OCI-LY7 (cell line): ENCODE measurements at regions not wholly inside any gene's neighbourhood (a gene's known extent, or its start where the extent isn't known, plus 50 kb on each side); places are given as distances from the start of the nearest gene placed in this dataset.

Experiments
- CTCF ChIP-seq: fragments of 200-600 bp; sonication (generic); conservative IDR thresholded peaks from 2 replicates; pipeline ENCODE4 v1.5.1; 2014; ENCODE audit warnings: mild to moderate bottlenecking, antibody characterized with exemption, low read length, moderate library complexity, mixed read lengths
- EZH2phosphoT487 ChIP-seq: fragments of 200-600 bp; sonication (generic); IDR thresholded peaks from 2 replicates; pipeline ENCODE4 v1.6.1; 2018; ENCODE audit warnings: low read depth, borderline replicate concordance, mild to moderate bottlenecking, mixed run types, antibody characterized with exemption, low read length, moderate library complexity, mixed read lengths

GRCh38 chrX:69069876-69070275, 95.4 kb downstream of the PJA1 start:
- TF ChIP-seq CTCF (no peak), EZH2phosphoT487 (no peak)
